ELF-1 (cell line): ENCODE measurements at regions not wholly inside any gene's neighbourhood (a gene's known extent, or its start where the extent isn't known, plus 50 kb on each side); places are given as distances from the start of the nearest gene placed in this dataset.

Experiments
- DNase-seq: peaks from one replicate; pipeline ENCODE4 v3.0.0-alpha.2; 2016; ENCODE audit warnings: low read depth, low spot score

DNA sequence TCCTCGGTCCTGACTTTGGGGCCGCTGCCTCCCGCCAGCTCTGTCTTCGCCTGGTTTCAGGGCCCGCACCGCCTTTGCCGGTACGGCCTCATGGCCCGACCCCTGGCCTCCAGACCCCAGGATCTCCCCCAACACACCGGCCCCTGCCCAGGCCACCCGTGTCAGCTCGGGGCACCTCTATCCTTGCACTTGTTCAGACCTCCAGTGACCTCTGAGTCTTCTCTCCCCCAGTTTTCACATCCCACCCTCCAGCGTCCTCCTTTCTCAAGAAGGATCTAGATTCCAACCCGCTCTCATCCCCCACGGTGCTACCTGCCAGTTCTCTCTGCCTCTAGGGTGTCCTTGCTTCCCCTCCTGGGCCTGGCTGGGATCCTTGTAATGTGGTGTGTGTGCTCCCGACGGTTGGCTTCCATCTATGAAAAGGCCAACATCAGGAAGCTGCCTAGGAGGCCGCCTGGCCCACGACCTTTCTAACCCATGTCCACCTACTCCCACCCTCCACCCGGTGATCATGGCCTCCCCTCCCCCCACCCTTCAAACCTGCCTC is 61.1 kb downstream of the SPATA31C2 start:
- DNase-seq: no peak

GRCh38 chr9:88076286-88077070 is 61.8 kb downstream of the SPATA31C2 start:
- peak; percentile 85 for DNase-seq

- no peak for DNase-seq
Observed at GRCh38 chr9:88075966-88076285, 62.3 kb downstream of the SPATA31C2 start.

DNA sequence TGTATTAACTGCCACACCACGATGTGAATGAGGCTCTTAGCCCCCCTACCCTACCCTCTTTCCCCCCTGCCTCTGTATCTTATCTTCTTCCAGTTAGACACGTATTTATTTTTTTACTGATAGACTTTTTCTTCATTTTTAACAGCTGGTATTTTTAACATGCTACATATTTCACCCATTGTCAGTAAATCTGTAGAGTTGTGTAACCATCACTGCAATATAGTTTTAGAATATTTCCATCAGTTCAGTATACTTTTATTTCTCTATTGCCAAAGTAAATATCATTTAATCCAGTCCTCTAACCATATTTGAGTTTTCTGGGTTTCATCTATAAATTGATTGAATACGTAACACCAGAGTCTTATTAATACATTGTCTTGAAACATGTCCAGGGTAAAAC is 62.8 kb downstream of the SPATA31C2 start:
- DNase-seq: no peak

GRCh38 chr9:88074931-88075330 is 63.3 kb downstream of the SPATA31C2 start:
- no peak for DNase-seq

DNA sequence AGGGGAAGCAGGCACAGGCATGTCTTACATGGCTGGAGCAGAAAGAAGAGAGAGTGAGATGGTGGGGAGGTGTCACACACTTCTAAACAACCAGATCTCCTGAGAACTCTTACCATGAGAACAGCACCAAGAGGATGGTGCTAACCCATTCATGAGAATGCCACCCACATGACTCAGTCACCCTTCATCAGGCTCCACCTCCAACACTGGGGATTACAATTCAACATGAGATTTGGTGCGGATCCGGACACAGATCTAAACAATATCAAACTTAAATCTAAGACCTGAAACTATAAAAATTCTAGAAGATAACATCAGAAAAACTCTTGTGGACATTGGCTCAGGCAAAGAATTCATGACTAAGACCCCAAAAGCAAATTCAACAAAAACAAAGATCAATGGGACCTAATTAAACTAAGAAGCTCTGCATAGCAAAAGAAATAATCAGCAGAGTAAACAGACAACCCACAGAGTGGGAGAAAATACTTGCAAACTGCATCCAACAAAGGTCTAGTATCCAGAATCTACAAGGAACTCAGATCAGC is 65.4 kb downstream of the SPATA31C2 start:
- DNase-seq: no peak

GRCh38 chr9:88071331-88071730 is 66.9 kb downstream of the SPATA31C2 start:
- DNase-seq: no peak

GRCh38 chr9:88065619-88066018 is 72.7 kb downstream of the SPATA31C2 start:
- no peak for DNase-seq

GRCh38 chr9:88064554-88064953 is 73.7 kb downstream of the SPATA31C2 start:
- DNase-seq: no peak

DNA sequence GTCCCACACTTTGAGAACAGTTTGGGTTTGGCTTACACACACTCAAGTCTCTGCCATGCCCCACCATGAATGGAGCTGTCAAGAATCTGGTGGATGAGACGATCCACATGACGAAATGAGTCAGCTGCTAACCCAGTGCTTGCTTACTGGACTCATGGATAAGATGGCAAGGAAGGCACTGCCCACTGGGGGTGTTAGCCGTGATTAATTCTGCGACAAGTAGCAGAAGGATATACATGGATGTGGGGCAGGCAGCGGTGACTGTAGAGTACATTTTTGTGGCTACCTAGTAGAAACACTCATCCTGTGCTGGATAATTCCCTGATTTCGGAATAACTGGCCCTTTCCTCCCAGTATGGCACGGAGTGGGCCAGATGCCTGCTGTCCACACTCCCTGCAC is 77.5 kb downstream of the SPATA31C2 start:
- no peak for DNase-seq

DNA sequence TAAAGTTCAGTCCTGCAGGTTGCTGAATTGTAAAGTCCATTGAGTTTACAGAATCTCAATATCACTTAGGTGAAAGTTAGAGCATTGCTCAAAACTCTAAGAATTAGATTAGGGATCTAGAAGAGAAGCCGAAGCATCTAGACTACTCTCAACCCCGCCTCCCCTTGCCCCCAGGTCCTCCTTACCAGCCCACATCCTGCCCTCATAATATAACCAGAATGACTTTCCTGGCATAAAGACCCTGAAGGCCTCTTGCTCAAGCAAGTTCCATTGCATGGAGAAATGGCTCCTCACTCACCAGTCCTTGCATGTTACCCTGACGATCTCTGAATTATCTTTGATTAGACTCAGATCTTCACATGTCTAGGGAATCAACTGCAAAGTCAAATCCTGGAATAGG is 78.8 kb downstream of the SPATA31C2 start:
- no peak for DNase-seq

DNA sequence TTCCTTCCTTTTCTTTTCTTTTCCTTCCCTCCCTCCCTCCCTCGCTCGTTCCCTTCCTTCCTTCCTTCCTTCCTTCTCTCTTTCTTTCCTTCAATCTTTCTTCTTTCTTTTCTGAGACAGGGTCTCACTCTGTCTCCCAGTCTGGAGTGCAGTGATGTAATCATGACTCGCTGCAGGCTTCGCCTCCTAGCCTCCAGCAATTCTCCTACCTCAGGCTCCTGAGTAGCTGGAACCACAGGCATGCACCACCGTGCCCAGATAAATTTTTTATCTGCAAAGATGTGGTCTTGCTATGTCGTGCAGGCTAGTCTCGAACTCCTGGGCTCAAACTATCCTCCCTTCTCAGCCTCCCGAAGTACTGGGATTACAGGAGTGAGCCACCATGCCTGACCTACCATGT is 81.4 kb downstream of the SPATA31C2 start:
- DNase-seq: no peak

- DNase-seq: no peak
Observed at GRCh38 chr9:88053856-88054501, 79.6 kb upstream of the CDK20 start.

DNA sequence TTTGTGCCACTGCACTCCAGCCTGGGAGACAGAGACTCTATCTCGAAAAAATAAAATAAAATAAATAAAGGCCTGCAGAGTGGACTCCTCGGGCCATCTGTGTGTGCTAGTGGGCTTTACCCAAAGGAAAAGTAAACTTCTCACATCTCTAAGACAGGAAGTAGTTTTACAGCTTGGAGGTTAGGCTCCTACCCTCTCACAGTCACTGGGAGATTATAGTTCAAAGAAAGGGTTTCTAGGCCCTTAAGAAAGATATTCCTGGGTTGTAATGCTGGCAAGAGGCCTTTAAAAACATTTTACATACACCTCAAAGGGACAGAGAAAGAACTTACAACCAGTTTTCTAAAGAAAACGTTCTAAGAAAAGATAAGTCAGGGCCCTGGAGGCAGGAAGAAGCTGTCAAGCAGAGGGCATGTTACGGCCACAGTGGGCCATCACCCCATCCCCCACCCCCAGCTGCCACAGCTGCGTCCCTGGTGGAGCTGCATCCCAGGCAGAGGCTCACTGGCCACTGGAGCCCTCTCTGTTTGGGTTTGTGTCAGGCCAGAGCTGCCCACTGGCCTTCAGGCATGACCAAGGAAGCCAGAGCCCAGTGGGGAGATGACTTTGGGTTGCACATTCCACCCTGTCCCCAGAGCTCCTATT is 78.1 kb upstream of the CDK20 start:
- no peak for DNase-seq

DNA sequence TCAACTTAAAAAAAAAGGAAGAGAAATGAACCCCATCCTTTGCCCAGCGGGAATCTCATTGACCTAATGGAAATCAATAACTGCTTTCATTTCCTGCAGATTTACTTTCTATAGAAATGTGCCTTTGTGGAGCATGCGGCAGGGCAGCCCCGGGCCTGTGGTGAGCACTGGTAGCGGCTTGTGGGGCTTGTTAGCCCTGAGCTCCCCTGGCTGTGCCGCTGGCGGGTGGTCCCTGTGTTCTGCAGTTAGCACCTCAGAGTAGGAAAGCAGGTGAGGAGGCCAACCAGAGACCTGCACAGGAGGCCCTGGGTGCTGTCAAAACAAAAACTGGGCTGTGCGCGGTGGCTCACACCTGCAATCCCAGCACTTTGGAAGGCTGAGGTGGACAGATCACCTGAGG is 76.8 kb upstream of the CDK20 start:
- no peak for DNase-seq

- DNase-seq: peak; percentile 61
Observed at GRCh38 chr9:88049677-88050307, 75.5 kb upstream of the CDK20 start.

DNA sequence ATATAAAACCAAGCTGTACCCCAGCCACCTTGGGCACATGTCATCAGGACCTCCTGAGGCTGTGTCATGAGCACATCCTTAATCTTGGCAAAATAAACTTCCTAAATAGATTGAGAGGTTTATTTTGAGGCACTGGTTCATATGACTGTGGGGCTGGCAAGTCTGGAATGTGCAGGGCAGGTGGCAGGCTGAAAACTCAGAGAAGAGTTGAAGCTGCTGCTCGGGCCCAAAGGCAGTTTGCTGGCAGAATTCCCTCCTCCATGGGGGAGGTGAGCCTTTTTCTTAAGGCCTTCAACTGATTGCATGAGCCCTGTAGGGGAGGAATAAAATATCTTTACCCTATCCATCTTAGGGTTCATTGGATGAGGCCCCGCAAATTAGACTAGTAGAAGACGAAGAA is 72.2 kb upstream of the CDK20 start:
- DNase-seq: no peak

DNA sequence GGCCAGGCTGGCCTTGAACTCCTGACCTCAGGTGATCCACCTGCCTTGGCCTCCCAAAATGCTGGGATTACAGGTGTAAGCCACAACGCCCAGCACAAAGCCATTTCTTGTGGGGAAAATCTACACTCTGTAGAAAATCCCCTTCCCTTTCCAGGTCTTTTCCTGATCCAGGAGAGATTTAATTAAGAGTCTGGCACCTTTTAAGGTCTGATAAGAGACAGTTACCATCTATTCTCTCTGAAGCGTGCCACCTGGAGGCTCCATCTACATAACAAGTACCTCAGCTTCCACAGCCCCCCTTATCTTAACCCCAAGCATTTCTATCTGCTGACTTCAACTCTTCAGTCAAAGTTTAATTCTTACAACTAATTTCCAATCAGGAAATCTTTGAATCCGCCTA is 71.4 kb upstream of the CDK20 start:
- no peak for DNase-seq

GRCh38 chr9:88044200-88044599 is 69.9 kb upstream of the CDK20 start:
- DNase-seq: no peak

- no peak for DNase-seq
Observed at GRCh38 chr9:88043647-88044046, 69.3 kb upstream of the CDK20 start.

GRCh38 chr9:88041447-88041846 is 67.1 kb upstream of the CDK20 start:
- DNase-seq: no peak

- no peak for DNase-seq
Observed at GRCh38 chr9:88037285-88037845, 63.0 kb upstream of the CDK20 start.
